ENCODE measurements at regions not wholly inside any gene's neighbourhood (a gene's known extent, or its start where the extent isn't known, plus 50 kb on each side); places are given as distances from the start of the nearest gene placed in this dataset.

DNA sequence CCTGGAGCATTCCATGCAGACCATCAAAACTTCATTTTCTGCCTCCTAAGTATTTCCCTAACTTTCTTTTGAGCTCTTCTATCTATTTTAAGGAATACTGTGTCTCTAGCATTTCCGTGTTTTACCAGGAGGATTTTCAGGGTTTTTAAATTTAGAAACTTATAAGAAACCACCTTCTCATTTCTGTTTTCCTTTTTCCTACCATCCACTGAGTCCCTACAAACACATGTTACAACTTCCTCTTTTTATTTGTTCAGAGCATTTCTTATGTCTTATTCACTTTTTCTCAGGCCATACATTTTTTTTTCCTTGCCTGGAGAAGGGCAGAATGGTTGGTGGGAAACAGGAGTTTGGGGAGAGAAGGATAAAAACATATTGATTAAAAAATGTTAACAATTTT is 130.0 kb upstream of the BMP5 start:
- DNase-seq (ENCODE audit: low read depth) = no peak

- DNase-seq (ENCODE audit: low read depth) = no peak
Observed at GRCh38 chr6:56004426-56004825, 129.0 kb upstream of the BMP5 start.

DNA sequence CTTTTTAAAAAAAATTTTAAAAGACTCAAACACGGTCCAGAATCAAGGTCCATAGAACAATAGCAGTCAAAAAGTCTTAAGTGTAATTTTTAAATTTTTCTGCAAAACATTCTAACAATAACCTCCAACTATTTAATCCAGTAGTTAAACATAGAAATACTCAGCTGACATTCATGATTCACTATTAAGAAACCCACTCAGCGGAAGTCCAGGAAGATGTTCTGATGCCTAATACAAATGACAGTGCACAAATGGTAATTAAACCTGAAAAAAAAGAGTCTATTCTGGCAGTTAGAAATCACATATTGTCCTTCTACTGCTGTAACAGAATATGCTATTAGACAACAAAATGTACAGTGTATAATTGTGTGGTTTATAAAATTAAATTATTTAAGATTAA is 128.2 kb upstream of the BMP5 start:
- DNase-seq (ENCODE audit: low read depth) = no peak

DNA sequence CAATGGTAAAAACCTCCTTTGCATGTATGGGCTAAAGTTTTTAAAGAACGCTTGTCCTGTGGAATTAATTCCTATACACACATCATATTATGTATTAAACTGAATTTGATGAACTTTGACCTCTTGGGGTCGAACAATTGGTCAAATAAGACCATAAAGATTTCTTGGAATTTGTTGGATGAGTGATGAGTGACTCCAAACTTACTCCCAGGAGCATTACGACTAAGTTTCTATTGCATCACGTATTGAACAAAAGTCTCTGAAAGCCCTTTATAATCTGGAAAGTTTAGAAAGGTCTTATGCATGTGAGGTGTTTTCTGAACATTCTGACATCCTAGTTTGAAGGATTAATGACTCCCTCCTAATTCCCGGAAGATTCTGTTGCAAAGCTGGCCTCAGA is 126.9 kb upstream of the BMP5 start:
- DNase-seq (ENCODE audit: low read depth) = no peak

DNA sequence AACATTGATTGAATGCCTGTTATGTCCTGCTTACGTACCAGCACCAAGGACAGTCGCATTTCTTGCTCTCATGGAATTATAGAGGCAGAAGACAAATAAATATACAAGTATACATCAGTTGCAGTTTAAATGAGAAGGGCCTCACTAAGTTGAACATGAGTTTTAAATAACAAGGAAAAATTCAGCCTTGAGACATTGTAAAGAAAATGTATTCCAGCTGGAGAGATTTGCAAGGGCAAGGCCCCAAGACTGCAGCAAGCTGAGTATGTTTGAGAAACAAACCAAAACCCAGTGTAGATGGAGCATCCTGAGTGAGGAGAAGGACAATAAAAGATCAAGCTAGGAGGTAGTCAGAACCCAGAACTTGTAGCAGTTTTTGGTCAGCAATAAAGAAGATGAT is 123.2 kb upstream of the BMP5 start:
- no peak for DNase-seq (ENCODE audit: low read depth)

- DNase-seq (ENCODE audit: low read depth) = no peak
Observed at GRCh38 chr6:55997223-55997874, 122.0 kb upstream of the BMP5 start.

- no peak for DNase-seq (ENCODE audit: low read depth)
Observed at GRCh38 chr6:55994531-55994930, 119.1 kb upstream of the BMP5 start.

DNA sequence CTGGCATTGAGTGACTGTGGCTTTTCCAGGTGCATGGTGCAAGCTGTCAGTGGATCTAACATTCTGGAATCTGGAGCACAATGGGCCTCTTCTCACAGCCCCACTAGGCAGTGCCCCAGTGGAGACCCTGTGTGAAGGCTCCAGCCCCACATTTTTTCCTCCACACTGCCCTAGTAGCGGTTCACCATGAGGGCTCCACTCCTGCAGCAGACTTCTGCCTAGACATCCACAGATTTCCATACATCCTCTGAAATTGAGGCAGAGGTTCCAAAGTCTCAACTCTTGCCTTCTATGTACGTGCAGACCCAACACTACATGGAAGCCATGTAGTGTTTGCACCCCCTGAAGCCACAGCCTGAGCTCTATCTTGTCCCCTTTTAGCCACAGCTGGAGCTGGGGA is 118.0 kb upstream of the BMP5 start:
- no peak for DNase-seq (ENCODE audit: low read depth)

DNA sequence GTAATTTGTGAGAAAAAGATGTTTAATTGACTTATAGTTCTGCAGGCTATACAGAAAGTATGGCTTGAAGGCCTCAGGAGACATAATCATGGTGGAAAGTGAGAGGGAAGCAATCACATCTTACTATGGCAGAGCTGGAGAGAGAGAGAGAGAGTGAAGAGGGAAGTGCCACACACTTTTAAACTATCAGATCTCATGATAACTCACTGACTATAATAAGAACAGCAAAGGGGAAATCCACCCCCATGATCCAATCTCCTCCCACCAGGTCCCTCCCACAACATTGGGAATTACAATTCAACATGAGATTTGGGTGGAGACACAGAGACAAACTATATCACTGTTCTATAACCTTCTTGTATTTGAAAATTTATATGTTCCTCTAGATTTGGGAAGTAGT is 117.2 kb upstream of the BMP5 start:
- DNase-seq (ENCODE audit: low read depth) = no peak

GRCh38 chr6:55985309-55985708 is 109.9 kb upstream of the BMP5 start:
- DNase-seq (ENCODE audit: low read depth) = no peak

GRCh38 chr6:55983861-55984260 is 108.5 kb upstream of the BMP5 start:
- no peak for DNase-seq (ENCODE audit: low read depth)

- DNase-seq (ENCODE audit: low read depth) = no peak
Observed at GRCh38 chr6:55981660-55982059, 106.3 kb upstream of the BMP5 start.

- no peak for DNase-seq (ENCODE audit: low read depth)
Observed at GRCh38 chr6:55980627-55981211, 105.3 kb upstream of the BMP5 start.

DNA sequence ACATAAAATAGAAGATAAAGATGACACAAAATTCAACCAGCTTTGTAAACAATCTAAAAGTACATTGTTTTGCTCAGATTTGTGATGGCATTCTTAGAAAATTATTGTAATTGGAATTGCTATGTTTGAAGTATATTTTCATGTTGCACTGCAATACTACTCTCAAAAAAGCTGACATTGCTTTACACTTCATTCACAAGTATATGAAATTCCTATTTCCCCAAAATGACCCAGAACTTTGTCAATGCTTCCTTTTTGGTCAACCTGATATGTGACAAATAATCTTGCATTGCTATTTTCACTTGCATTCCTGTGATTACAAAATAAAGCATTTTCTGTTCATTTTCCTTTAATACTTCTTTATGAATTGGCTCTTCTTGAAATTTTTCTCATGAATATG is 104.1 kb upstream of the BMP5 start:
- no peak for DNase-seq (ENCODE audit: low read depth)

GRCh38 chr6:55977959-55978665 is 102.7 kb upstream of the BMP5 start:
- DNase-seq (ENCODE audit: low read depth) = no peak

GRCh38 chr6:55974688-55975087 is 99.3 kb upstream of the BMP5 start:
- no peak for DNase-seq (ENCODE audit: low read depth)

GRCh38 chr6:55972091-55972490 is 96.7 kb upstream of the BMP5 start:
- no peak for DNase-seq (ENCODE audit: low read depth)

- DNase-seq (ENCODE audit: low read depth) = no peak
Observed at GRCh38 chr6:55969526-55969925, 94.1 kb upstream of the BMP5 start.

- DNase-seq (ENCODE audit: low read depth) = peak; percentile 79
Observed at GRCh38 chr6:55968926-55969325, 93.5 kb upstream of the BMP5 start.

DNA sequence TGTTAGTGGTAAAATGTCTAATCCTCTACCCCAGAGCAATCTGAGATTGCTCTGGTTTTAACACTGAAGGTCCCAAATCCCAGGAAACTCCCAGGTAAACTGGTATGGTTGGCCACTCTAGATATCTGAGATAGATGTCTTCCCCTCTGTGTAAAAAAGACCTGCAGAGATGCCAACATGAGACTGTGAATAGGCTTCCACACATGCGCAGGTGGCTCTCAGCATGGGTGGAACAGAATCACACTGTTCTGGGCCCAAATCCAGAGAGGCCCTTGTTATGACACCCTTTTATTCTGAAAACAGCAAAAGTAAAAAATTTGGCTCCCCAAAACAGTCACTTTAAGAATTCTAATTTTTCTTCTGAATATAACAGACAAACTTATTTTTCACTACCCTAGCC is 88.7 kb upstream of the BMP5 start:
- DNase-seq (ENCODE audit: low read depth) = no peak

DNA sequence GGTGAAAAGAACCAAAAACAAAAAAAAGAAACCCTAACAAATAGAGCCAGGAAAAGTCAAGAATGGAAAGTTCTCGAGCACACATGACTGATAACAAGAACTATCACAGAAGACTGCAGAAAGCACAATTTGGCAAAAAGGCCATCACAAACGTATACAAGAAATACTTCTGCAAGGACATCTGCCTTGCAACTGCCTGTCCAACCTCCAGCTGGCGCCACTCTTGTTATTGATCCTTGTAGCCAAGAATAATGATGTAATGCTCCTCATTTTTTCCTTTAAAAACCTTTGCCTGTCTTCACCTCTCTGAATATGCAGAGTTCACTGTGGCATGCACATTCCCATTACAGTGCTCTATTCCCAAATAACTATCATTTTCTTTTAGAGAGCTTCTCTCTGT is 87.9 kb upstream of the BMP5 start:
- DNase-seq (ENCODE audit: low read depth) = peak; percentile 59

- no peak for DNase-seq (ENCODE audit: low read depth)
Observed at GRCh38 chr6:55960344-55960743, 85.0 kb upstream of the BMP5 start.

- no peak for DNase-seq (ENCODE audit: low read depth)
Observed at GRCh38 chr6:55958790-55959189, 83.4 kb upstream of the BMP5 start.

All from forelimb muscle (tissue), 1 donor.